GM12873 (cell line): ENCODE measurements at regions not wholly inside any gene's neighbourhood (a gene's known extent, or its start where the extent isn't known, plus 50 kb on each side); places are given as distances from the start of the nearest gene placed in this dataset.

Experiments used
- CTCF ChIP-seq: IDR thresholded peaks from 2 replicates; pipeline ENCODE4 v1.5.1; 2012; ENCODE audit warnings: low read depth, mild to moderate bottlenecking, moderate library complexity, low read length, control low read depth; ENCODE audit not compliant: insufficient read depth; ENCODE audit errors: missing control alignments

GRCh38 chr10:108757946-108758345 is 1165.4 kb downstream of the XPNPEP1 start:
- TF ChIP-seq CTCF = no peak

- no peak for TF ChIP-seq CTCF
Observed at GRCh38 chr10:108755646-108756045, 1167.7 kb downstream of the XPNPEP1 start.

GRCh38 chr10:108753326-108753725 is 1170.0 kb downstream of the XPNPEP1 start:
- TF ChIP-seq CTCF = no peak

- no peak for TF ChIP-seq CTCF
Observed at GRCh38 chr10:108749042-108749441, 1174.3 kb downstream of the XPNPEP1 start.

- no peak for TF ChIP-seq CTCF
Observed at GRCh38 chr10:108736111-108736510, 1187.2 kb downstream of the XPNPEP1 start.

GRCh38 chr10:108735380-108735779 is 1187.9 kb downstream of the XPNPEP1 start:
- TF ChIP-seq CTCF = no peak

GRCh38 chr10:108721874-108722273 is 1201.4 kb downstream of the XPNPEP1 start:
- no peak for TF ChIP-seq CTCF
